Ishikawa (cell line): ENCODE measurements at regions not wholly inside any gene's neighbourhood (a gene's known extent, or its start where the extent isn't known, plus 50 kb on each side); places are given as distances from the start of the nearest gene placed in this dataset.

ENCODE experiments used
- EP300 ChIP-seq: IDR thresholded peaks from 2 replicates; pipeline ENCODE4 v1.6.1; 2012; ENCODE audit warnings: borderline replicate concordance
- MAX ChIP-seq: IDR thresholded peaks from 2 replicates; pipeline ENCODE4 v1.6.1; 2012
- RAD21 ChIP-seq: IDR thresholded peaks from 2 replicates; pipeline ENCODE4 v1.6.1; 2012; ENCODE audit warnings: low read depth
- TF ChIP-seq, protein P1 (sequence below): IDR thresholded peaks from 2 replicates; pipeline ENCODE4 v1.6.1; 2012; ENCODE audit warnings: low read depth, mild to moderate bottlenecking

DNA sequence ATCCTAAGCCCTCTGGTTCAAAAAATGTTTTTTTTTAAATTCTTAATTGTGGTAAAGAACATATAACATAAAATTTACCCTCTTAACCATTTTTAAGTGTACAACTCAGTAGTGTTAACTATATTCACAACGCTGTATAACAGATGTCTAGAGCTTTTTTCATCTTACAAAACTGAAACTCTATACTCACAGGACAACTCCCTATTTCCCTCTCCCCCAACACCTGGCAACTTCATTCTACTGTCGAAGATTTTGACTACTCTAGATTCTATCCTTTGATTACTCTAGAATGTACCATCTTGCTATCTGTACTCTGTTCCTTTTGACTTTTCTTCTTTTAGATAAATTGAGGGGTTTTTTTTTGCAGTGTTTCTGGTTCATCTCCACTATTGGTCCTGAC, 200.4 kb downstream of the KLF12 start:
- no peak for TF ChIP-seq MAX
- no peak for TF ChIP-seq EP300
- TF ChIP-seq RAD21, result no peak
- TF ChIP-seq, protein P1, sequence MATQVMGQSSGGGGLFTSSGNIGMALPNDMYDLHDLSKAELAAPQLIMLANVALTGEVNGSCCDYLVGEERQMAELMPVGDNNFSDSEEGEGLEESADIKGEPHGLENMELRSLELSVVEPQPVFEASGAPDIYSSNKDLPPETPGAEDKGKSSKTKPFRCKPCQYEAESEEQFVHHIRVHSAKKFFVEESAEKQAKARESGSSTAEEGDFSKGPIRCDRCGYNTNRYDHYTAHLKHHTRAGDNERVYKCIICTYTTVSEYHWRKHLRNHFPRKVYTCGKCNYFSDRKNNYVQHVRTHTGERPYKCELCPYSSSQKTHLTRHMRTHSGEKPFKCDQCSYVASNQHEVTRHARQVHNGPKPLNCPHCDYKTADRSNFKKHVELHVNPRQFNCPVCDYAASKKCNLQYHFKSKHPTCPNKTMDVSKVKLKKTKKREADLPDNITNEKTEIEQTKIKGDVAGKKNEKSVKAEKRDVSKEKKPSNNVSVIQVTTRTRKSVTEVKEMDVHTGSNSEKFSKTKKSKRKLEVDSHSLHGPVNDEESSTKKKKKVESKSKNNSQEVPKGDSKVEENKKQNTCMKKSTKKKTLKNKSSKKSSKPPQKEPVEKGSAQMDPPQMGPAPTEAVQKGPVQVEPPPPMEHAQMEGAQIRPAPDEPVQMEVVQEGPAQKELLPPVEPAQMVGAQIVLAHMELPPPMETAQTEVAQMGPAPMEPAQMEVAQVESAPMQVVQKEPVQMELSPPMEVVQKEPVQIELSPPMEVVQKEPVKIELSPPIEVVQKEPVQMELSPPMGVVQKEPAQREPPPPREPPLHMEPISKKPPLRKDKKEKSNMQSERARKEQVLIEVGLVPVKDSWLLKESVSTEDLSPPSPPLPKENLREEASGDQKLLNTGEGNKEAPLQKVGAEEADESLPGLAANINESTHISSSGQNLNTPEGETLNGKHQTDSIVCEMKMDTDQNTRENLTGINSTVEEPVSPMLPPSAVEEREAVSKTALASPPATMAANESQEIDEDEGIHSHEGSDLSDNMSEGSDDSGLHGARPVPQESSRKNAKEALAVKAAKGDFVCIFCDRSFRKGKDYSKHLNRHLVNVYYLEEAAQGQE, result no peak
